Fibroblast of gingiva (primary cell): ENCODE measurements at regions not wholly inside any gene's neighbourhood (a gene's known extent, or its start where the extent isn't known, plus 50 kb on each side); places are given as distances from the start of the nearest gene placed in this dataset.
"Not testable (repeated sequence)": the region's sequence is repeated elsewhere in the genome, so short reads cannot be mapped to it uniquely, and the experiment has no call there.

ENCODE experiments used
- DNase-seq: peaks from one replicate; pipeline ENCODE4 v3.0.0-alpha.2; 2011; ENCODE audit warnings: low read depth

DNA sequence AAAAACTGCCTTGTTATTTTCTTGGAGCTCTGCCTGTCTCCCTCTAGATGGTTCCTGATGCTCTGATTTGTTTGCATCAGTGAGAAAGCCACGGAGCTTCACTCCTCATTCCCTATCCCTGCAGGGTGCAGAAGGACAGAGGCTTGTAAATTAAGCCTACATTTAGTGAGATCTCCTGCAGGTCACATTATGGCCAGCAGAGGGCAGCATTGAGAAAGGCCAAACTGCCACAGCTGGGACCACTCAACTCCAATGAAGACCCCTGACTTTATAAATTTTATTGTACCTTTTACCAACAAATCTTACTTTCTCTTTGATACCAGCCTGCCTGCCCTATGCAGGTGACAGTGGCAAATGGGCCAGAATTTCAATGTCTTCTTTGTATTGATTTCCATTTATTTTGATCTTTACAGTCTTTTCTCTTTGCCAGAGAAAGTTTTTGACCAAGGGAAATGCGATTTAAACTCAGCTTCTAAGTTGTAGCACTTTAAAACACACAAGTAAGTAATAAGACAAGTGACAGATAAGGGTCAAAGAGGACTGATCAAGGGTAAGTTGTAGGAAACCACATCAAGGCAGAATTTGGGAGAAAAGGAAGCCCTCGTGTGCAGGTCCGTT is 1029.1 kb upstream of the KLHL29 start:
- no peak for DNase-seq

DNA sequence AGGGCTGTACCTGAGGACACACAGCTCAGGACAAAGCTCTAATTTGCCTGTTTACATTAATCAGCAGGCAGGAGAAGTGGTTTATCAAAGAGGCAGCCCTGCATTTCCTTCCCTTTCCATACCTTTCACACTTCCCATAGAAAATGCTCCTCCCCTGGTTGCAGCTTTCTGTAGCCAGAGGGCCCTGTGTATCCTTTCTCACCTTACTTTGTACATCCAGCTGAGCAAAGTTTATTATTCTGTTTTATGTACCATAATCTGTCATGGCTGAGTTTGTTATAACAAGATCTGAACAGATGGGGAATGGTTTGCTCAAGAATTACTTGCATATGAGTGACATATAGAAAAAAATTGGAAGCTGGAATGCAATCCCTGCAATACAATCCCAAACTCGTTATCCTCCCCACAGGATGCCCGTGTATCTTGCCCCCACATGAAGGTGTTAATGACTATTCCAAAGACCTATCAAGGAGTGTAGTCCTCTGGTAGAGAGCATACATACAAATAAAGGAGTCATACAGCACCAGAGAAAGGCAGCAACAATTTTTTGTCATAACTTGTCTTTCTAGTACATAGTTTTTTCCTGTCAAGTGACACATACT is 1025.8 kb upstream of the KLHL29 start:
- DNase-seq = no peak

- no peak for DNase-seq
These were observed 1024.1 kb upstream of the KLHL29 start for GRCh38 chr2:22360735-22361374.

GRCh38 chr2:22361571-22361970 is 1023.4 kb upstream of the KLHL29 start:
- DNase-seq = no peak

GRCh38 chr2:22375096-22375495 is 1009.9 kb upstream of the KLHL29 start:
- no peak for DNase-seq

DNA sequence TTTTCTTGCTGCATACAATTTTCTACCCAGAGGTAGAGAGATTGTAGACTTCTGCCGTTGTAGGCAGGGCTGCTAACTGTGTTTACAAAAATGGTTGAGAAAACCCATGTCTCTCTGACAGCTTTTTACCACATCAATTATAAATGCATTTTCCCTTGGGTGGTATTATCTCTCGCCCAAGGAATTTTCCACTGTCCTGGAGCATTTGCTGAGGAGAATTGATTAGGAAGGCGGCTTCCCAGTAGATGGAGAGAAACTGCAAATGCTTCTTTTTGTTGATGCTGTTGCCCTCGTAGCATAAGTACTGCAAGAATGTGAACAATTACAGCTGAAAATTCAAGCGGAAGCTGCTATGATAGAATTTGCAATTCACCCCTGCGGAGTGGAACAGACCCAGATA is 1007.7 kb upstream of the KLHL29 start:
- DNase-seq = no peak

GRCh38 chr2:22382479-22383169 is 1002.4 kb upstream of the KLHL29 start:
- no peak for DNase-seq

DNA sequence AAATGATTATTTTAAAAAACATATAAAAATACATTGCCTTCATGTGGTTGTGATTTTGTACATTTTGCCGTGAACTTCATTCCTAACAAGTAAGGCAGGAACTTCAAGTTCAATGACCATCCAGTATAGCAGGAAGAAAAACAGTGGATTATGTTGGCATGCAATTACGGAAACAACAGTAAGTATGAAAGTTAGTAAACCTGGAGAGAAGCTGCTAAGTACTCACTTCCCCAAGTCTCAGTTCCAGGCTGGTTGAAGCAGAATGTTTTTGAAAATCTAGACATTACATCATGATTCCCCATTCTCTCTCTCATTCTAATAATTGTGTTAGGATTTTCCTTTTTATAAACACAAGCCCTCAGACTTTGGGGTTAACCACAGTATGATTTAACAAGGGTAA is 987.1 kb upstream of the KLHL29 start:
- DNase-seq = no peak

DNA sequence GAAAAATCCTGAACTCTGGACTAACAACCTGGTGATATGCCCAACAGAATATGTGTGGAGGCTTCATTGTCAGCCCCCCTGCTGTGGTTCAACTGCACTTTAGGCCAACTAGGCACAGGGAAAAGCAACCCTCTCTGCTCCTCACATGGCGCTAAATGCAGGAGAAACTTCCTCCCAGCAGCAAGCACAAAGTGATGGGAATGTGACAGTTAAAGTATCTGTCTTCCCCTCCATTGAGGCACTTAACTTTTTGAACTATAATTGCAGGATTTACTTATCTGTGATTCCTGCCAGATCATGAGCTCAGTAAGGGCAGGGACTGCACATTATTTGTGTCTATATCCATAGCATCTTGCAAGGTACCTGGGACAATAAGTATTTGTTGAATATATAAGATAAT is 981.2 kb upstream of the KLHL29 start:
- no peak for DNase-seq

- no peak for DNase-seq
These were observed 978.4 kb upstream of the KLHL29 start for GRCh38 chr2:22406625-22407024.

- no peak for DNase-seq
These were observed 964.9 kb upstream of the KLHL29 start for GRCh38 chr2:22420076-22420475.

DNA sequence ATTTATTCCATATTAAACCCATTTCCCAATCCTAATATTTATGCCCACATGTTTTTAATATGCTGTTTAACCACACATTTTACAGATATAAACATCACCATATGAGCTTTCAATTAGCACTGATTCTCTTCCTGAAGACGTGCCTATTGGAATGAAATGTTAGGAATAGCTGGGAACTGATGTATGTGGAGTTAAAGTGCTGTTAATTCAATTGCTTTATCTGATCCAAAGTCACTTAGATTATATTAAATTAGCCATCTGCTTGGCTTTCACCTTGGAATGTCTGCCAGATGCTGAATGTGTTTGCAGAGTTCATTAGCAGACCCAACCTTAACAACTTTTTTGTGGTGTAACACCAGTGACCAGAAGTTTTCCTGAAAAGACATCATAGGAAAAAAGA is 942.9 kb upstream of the KLHL29 start:
- no peak for DNase-seq

DNA sequence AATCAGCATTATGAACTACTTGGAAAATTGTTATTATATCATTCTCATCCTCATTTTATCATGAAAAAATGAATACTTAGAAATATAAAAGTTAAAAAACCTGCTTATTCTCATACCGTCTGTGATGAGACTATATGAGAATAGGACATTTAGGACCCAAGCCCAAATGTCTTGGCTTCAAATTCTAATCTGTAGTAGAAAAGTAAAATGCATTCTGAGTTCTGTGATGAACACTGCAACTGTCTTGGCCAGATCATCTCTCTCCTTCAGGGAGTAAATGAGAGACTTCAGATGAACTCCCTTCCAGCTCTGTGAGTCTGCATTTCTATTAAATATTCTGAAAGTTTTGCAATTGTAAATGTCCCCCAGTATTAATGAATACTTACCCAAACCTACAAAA is 940.7 kb upstream of the KLHL29 start:
- DNase-seq = no peak

GRCh38 chr2:22449696-22450095 is 935.3 kb upstream of the KLHL29 start:
- no peak for DNase-seq

DNA sequence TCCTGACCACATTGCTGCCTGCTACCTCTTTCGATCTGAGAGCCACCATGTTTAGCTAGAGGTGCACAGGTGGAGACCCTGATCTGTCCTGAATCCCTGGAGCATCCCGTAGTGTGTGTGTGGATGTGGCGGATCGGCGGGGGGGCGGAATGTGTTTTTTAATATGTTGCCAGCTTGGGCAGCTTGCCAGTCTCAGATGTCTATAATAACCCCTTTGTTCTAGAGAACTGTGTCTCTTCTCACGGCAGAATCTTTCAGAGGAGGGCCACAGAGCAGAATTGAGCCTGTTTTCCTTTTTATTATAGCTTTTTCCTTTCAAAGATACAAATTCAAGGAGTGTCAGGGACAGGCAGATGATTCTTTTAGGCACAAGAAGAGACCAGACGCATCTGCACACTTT is 934.1 kb upstream of the KLHL29 start:
- DNase-seq = no peak

DNA sequence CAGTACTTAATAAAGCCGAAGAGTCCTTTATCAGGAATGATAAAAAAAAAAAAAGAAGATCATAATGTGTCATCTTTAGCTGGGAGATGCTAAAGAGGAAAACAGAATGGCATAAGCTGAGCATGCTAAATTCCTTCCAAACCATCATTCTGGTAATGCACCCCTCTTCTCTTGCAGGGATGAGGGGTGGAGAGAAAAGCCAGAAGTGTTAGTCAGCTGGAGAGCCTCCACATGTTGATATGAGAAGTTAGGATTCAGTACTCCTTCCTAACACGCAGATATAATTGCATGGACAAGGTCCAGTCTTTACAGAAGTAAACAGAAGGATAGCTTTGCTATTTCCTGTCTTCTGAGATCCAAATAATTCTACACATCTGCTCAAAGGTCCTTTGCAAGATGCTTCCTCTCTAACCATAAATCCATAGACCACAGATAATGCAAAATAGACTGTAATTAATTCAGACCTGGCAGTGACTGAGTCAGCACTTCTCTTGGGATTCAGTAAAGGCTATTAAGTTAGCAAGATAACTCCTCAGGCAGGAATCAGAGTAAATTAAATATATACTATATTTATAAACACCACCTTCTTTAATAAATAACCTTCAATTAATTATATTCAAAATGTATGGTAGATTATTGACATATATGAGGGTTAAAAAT is 930.0 kb upstream of the KLHL29 start:
- no peak for DNase-seq

GRCh38 chr2:22458440-22458839 is 926.5 kb upstream of the KLHL29 start:
- no peak for DNase-seq

GRCh38 chr2:22475103-22475502 is 909.9 kb upstream of the KLHL29 start:
- not testable (repeated sequence) for DNase-seq

GRCh38 chr2:22478329-22478728 is 906.6 kb upstream of the KLHL29 start:
- DNase-seq = no peak

DNA sequence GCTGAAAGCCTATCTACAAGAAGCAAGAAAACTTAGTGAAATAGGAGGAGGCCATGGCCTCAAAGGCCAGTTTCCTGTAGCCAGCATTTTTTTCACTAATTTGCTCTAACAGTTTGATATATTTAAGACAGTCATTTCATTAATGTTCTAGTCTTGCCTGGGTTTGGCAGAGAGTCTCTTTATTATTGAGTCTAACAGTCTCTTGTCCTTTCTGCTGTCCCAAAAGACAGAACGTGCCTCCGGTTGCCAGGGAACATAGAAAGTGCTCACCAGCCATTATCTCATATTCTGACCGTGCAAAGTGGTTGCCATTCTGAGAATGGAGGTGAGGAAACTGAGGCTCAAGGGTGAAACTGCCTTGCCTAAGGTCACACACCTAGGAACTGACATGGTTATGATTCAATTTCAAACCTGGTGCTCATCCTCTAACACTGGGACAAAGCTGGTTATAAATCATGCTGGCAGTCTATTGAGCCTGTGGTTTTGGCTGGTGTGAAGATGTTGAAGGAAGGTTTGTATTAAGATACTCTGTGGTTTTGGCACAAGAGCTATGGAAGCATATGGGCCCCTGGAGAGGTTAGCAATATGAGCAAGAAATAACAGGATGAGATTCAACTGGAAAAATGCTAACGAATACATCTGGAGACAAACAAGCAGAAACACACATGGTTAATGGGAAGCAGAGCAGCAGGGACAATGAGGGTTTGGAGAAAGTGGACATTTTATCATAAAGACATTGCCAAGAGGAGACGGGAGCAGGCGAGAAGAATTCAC is 903.3 kb upstream of the KLHL29 start:
- DNase-seq = no peak

DNA sequence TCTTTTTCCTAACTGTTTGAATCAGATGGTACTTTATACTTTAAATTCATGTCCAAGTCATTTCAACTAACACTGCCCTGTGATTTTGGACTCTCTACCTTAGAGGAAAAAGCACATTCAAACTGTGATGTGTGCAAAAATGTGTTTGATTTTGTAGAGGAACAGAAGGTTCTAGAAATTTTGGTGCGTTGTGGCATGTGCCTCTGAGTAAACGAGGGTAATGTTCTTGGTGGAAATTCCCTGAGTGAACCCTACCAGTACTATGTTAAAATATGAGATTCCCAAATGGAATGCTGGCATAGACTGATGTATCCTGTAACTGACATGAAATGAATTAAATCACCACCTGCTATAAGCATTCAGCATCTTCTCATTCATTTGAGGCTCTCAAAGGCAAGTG is 901.9 kb upstream of the KLHL29 start:
- DNase-seq = no peak

DNA sequence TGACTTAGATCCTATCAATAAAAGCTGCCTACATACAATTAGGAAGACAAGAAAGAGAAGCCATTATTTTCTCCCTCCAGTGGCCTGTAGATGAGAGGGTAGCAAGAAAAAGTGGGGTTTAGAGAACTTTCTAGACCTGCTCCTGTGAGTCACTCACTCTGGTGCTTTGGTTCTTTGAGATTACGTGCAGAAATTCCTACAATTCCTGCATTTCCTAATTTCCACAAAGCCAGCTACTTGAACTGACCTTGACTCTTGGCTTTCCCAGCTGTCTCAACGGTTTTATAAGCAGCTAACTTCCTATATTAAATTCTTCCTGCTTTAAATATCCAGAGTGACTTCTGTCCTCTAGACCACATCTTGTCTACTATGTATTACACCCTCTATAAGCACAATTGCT is 899.5 kb upstream of the KLHL29 start:
- no peak for DNase-seq
